DOHH2 (cell line): ENCODE measurements at regions not wholly inside any gene's neighbourhood (a gene's known extent, or its start where the extent isn't known, plus 50 kb on each side); places are given as distances from the start of the nearest gene placed in this dataset.

Experiments used
- CTCF ChIP-seq: fragments of 200-600 bp; sonication (generic); IDR thresholded peaks from one replicate; pipeline ENCODE4 v1.5.1; 2014; ENCODE audit warnings: antibody characterized with exemption, mild to moderate bottlenecking, low read depth, low read length; ENCODE audit not compliant: poor library complexity, severe bottlenecking
- EZH2phosphoT487 ChIP-seq: fragments of 200-600 bp; sonication (generic); IDR thresholded peaks from 2 replicates; pipeline ENCODE4 v1.6.1; 2017; ENCODE audit warnings: borderline replicate concordance, mild to moderate bottlenecking, antibody characterized with exemption, low read length, moderate library complexity, mixed read lengths

GRCh38 chr15:31208817-31209216 lies 107.3 kb upstream of the TRPM1 start:
- TF ChIP-seq CTCF (no peak), EZH2phosphoT487 (no peak)
